GM12891 (cell line): ENCODE measurements at regions not wholly inside any gene's neighbourhood (a gene's known extent, or its start where the extent isn't known, plus 50 kb on each side); places are given as distances from the start of the nearest gene placed in this dataset.

Experiments used
- DNase-seq: peaks from one replicate; pipeline ENCODE4 v3.0.0; 2011; ENCODE audit warnings: low spot score; ENCODE audit not compliant: insufficient read length
- FAIRE-seq: peaks from 2 replicates; lab custom pipeline; 2011; peaks lifted over from hg19 to GRCh38; lab: Jason Lieb, UNC
- PAX5 ChIP-seq: IDR thresholded peaks from 2 replicates; pipeline ENCODE4 v1.6.1; 2011; ENCODE audit warnings: low read length, moderate library complexity, mild to moderate bottlenecking; ENCODE audit not compliant: insufficient read depth, severe bottlenecking
- POLR2A ChIP-seq: IDR thresholded peaks from 2 replicates; pipeline ENCODE4 v1.6.1; 2011; ENCODE audit warnings: low read depth, low read length, control low read depth
- POLR2AphosphoS5 ChIP-seq: IDR thresholded peaks from 2 replicates; pipeline ENCODE4 v1.6.1; 2011; ENCODE audit warnings: low read depth, low read length, control low read depth
- POU2F2 ChIP-seq: IDR thresholded peaks from 2 replicates; pipeline ENCODE4 v1.6.1; 2011; ENCODE audit warnings: low read depth, mild to moderate bottlenecking, control low read depth, low read length, moderate library complexity
- SPI1 ChIP-seq: IDR thresholded peaks from 2 replicates; pipeline ENCODE4 v1.6.1; 2011; ENCODE audit warnings: low read depth, low read length, control low read depth
- TAF1 ChIP-seq: IDR thresholded peaks from 2 replicates; pipeline ENCODE4 v1.6.1; 2011; ENCODE audit warnings: low read depth, low read length, control low read depth

DNA sequence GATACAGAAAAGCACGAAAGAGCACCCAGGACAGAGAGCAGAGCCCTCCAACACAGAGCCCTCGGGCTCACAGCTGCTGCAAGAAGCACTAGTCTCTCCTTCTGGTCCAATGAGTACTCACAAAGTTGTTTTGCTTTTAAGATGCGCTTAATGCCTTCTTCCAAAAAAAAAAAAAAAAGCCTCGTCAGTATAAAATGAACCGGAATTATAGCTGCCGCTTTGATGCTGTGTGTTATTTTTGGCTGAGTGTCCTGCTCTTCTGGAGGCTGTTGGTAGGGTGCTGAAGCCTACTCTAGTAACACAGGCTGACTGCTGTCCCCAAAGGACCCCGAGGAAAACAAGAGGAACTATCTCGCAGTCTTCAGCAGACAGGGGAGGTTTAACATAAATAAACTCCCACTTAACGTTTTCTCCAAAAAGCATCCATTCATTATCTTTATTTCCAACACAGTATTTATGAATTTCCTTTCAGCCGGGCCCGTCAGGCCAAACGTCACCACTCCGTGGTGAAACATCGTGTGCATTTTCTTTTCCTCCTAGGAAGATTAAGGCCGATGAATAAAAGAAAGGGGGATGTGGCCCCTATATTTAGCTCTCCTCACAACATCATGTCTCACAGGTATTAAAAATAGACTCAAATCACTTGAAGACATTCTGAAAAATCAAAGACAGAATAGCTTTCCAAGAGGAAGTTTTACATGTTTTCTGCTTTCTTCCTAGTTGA, 213.7 kb upstream of the PPARGC1A start:
- no peak for FAIRE-seq
- TF ChIP-seq POLR2AphosphoS5 (no peak), POLR2A (no peak), SPI1 (no peak), TAF1 (no peak), POU2F2 (no peak), PAX5 (no peak)
- DNase-seq: no peak

DNA sequence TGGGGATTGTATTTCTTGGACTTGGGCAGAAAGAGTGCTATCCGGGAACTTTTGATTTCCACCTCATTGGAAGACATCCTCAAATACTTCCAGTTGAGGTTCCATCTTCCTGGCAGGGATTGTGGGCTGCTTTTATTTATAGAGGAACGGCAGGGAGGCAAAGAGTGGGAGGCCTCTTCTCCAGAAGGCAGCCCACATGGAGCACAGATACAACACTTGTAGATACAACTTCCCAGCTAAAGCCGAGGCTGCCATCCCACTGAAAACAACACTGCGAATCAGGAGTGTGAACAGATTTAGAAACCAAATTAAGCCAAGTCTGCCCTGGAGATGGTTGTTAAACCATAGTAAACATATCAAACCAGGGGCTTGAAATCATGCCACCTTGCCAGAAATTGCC, 212.8 kb upstream of the PPARGC1A start:
- TF ChIP-seq SPI1: no peak
- no peak for FAIRE-seq
- DNase-seq: no peak

DNA sequence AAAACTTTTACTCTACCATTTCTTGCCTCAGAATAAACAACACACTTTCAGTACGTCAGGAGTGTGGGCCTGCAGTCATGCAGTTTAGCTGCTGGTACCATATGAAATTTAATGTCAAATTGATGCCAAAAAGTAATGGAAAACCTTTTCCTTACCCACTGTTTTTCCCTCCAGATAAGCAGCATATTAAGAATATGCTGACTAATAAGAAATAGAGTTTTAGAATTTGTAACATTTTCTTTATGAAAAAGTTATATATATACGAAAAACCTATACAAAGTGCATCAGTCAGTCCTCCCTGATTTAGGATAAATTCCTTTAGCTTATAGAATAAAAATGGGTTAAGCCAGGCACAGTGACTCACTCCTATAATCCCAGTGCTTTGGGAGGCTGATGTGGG, 206.8 kb upstream of the PPARGC1A start:
- TF ChIP-seq SPI1 (no peak), POU2F2 (no peak), PAX5 (no peak), POLR2AphosphoS5 (no peak), TAF1 (no peak), POLR2A (no peak)
- FAIRE-seq (no peak), DNase-seq (no peak)

DNA sequence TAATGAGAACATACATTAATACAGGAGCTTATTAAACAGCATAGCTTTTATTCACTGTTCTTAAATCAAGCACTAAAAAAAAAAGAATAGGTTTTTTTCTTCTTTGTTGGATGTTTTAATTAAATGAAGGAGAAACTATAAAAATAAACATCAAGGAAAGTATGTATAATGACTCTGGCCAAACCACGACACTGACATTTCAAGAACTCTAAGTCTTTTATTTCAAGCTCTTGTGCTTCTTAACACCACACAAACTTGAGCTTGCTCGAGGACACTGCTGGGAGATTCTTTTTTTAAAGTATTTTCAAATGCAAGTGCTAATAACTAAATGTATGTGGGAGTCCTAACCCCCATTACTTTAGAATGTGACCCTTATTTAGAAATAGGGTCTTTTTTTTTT, 204.9 kb upstream of the PPARGC1A start:
- no peak for FAIRE-seq
- TF ChIP-seq POLR2AphosphoS5: no peak
- no peak for TF ChIP-seq TAF1
- TF ChIP-seq SPI1: no peak
- no peak for TF ChIP-seq PAX5
- no peak for TF ChIP-seq POLR2A
- no peak for TF ChIP-seq POU2F2
- DNase-seq: no peak

DNA sequence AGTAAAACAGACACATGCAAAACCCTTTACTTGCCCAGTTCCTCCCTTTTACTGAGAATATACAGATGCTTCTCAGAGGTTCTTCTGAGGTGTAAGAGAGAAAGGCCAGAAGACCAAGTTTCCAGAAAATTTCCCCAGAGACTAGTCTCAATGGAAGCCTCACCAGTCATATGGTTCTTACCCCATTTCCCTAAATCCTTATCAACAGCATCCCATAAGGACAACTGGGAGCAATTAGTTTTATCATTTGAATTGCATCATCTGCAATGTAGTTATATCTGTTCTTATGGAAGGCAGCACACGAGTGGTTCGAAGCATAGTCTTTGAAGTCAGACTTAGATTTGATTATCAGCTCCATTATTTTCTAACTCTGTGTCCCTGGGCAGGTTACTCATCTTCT, 203.6 kb upstream of the PPARGC1A start:
- no peak for FAIRE-seq
- TF ChIP-seq SPI1 (no peak), POLR2AphosphoS5 (no peak), POLR2A (no peak), POU2F2 (no peak), TAF1 (no peak), PAX5 (no peak)
- no peak for DNase-seq

DNA sequence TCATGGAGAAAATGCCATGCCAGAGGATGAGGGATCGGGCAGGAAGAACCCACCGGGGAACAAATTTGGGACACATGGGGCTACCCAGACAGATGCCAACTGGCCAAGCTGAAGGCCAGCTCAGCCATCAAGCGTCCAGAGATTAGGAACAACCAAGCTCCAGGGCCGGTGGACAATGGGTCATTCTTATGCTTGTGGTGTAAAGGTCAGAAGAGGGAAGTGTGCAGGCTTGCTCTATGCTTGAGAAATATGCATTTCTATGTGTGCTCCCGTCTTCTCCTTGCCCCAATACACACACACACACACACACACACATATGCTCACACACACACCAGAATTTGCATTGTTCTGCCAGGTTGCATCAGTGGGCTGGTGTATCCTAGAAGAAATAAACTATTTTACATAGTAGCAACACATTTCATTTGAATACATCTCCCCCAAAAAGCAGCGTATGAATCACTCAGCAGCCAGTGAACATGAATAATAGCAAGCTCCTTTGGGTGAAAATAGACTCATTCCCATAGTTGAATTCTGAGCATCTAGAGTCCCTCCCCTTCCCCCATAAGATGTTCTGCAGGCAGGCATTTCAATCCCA, 201.9 kb upstream of the PPARGC1A start:
- FAIRE-seq (no peak), DNase-seq (no peak)
- no peak for TF ChIP-seq POLR2AphosphoS5
- no peak for TF ChIP-seq TAF1
- no peak for TF ChIP-seq POLR2A
- no peak for TF ChIP-seq POU2F2
- no peak for TF ChIP-seq PAX5
- no peak for TF ChIP-seq SPI1

DNA sequence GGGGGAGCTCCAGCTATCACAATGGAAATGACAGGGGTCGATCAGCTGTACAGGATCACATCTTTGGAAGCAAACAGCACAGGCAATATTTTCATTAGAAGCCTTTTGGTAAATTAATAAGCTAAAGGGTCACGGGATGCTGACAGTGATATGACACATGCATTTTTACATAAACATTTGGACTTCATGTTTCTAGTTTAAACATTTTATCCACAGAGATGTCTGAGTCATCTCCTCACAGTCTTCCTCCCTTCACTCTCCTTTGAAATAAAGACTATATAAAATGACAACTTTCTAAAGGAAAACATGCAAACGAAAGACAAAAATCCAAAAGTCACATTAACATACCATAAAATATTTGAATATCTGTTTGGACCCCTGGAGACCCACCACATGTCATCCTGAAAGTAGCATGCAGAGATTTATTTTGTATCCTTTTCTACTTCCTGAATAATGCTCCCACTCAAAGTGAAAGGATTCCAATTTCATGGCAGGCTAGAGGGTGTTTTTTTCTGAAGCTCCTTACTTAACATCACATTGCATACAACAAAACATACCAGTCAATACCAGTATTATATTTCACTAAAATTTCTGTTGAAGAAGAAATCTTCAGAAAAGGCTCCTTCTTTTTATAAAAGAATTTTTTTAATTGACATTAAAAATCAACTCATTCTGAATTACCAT, 200.1 kb upstream of the PPARGC1A start:
- DNase-seq (no peak), FAIRE-seq (no peak)
- no peak for TF ChIP-seq SPI1
- no peak for TF ChIP-seq PAX5
- TF ChIP-seq POLR2AphosphoS5: no peak
- no peak for TF ChIP-seq POU2F2
- TF ChIP-seq POLR2A: no peak

DNA sequence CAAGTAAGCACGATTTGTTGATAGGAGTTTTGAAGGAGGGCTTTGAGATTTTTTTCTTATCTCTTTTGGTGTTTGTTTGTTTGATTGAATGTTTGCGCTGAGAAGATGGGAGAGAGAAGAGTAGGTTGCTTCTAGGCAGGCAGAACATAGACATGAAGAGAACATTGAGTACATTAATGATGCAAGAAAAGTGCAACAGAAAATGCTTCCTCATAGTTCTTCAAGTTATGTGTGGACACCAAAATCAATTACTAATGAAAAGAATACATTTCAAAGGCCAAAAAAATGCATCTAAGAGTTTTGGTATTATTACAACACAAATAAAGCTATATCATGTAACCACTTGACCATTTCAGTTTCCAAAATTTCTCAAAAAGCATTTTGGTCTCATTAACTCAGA, 191.0 kb upstream of the PPARGC1A start:
- no peak for TF ChIP-seq POLR2A
- TF ChIP-seq PAX5: no peak
- TF ChIP-seq TAF1: no peak
- TF ChIP-seq SPI1: no peak
- TF ChIP-seq POLR2AphosphoS5: no peak
- FAIRE-seq (no peak), DNase-seq (no peak)

DNA sequence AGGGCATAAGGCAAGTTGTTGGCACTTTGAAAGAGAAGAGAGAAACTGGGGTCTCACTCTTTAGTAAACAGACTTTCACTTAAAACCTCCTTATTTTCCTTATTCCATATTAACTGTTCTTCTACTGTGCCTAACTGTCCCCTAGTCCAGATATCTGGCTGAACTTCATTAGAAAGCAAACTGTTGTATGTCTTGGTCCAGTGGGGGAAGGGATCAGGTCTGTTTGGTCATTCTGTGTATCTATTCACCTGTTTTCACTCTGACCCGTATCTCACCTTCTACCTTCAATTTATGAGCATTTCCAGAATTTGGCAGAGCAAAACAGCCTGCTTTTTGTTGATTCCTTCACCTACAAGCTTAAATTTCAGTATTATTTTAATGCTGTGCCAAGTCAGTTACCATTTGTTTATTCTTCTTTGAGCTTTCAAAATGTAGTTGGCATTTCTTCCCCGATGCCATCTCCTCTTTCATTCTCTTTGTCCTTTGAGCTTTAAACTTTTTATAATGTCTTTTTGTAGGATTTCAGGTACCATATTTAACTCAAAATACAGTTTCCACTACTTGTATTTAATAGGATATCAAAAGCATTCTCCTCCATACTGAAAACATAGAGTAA, 188.6 kb upstream of the PPARGC1A start:
- FAIRE-seq (no peak), DNase-seq (no peak)
- TF ChIP-seq SPI1: no peak
- TF ChIP-seq POLR2AphosphoS5: no peak
- no peak for TF ChIP-seq POU2F2
- no peak for TF ChIP-seq TAF1
- TF ChIP-seq PAX5: no peak
- no peak for TF ChIP-seq POLR2A

DNA sequence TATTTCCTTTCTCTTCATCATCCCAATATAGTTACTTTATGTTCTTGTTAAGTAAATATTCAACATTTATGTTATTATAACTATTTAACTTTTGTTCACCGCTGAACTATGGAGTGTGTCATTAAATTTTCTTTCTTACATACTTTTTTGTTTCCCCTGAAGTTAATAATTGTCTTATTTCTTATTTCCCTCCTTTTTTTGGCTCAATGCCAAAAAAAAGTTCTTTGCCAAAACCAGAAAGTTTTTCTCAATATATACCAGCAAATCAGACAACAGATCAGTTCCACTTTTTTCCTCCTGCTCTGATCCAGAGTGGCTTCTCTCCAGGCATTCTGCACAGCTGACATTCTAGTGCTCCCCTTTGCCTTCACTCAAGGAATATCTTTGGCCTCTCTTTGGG, 187.0 kb upstream of the PPARGC1A start:
- TF ChIP-seq POU2F2 (no peak), TAF1 (no peak), PAX5 (no peak), SPI1 (no peak), POLR2A (no peak)
- no peak for DNase-seq
- no peak for FAIRE-seq
